Neural crest cell (in vitro differentiated cells): ENCODE measurements at regions not wholly inside any gene's neighbourhood (a gene's known extent, or its start where the extent isn't known, plus 50 kb on each side); places are given as distances from the start of the nearest gene placed in this dataset.

Experiments used
- DNase-seq: peaks from one replicate; pipeline ENCODE4 v3.0.0; 2021; ENCODE audit warnings: low read depth, mixed read lengths, low spot score
- H3K27ac Mint-ChIP-seq: one replicate; pipeline ENCODE4 v1.8.0; 2021; ENCODE audit warnings: mild to moderate bottlenecking, mixed read lengths; ENCODE audit not compliant: unreplicated experiment
- H3K27me3 Mint-ChIP-seq: 2 replicates; pipeline ENCODE4 v1.8.0; 2021; ENCODE audit warnings: low read depth, mild to moderate bottlenecking, mixed read lengths
- H3K36me3 Mint-ChIP-seq: 2 replicates; pipeline ENCODE4 v1.8.0; 2021; ENCODE audit warnings: low read depth, mild to moderate bottlenecking, mixed read lengths
- H3K4me1 Mint-ChIP-seq: 2 replicates; pipeline ENCODE4 v1.8.0; 2021; ENCODE audit warnings: mixed read lengths
- H3K4me3 Mint-ChIP-seq: one replicate; pipeline ENCODE4 v1.8.0; 2021; ENCODE audit warnings: mild to moderate bottlenecking, mixed read lengths
- H3K9me3 Mint-ChIP-seq: 2 replicates; pipeline ENCODE4 v1.8.0; 2021; ENCODE audit warnings: mixed read lengths
- CTCF ChIP-seq: fragments of 200-600 bp; sonication (generic); conservative IDR thresholded peaks from 2 replicates; pipeline ENCODE4 v1.5.0; 2021; ENCODE audit warnings: antibody characterized with exemption, mild to moderate bottlenecking

DNA sequence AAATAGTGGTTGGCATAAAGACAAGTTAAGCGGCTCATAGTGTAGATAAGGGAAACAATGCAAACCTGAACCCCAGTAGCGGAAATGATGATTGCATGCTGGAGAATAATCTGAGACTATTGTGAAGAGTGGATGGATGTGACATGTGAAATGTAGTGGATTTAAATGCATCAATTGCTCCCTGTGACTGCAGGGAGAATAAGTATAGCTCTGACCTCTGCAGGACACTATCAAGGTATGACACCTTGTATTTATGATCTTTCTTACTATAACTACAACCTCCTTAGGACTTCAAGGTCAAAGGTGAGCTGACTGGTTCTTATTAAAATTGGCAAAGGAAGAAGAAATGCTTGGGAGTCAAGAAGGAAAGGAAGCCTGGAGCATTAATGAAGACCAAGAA lies 285.6 kb downstream of the GRIN2B start:
- Mint-ChIP-seq H3K9me3 (peaks cover 7% of the 10 kb centered on the region), H3K4me1 (no peaks in the 10 kb centered on the region), H3K36me3 (no peaks in the 10 kb centered on the region), H3K27me3 (peaks cover 4% of the 10 kb centered on the region), H3K4me3 (no peak overlapping the region), H3K27ac (no peak overlapping the region)
- no peak for TF ChIP-seq CTCF
- DNase-seq: no peak

- TF ChIP-seq CTCF: no peak
- Mint-ChIP-seq H3K27ac (no peak overlapping the region), H3K4me1 (no peaks in the 10 kb centered on the region), H3K27me3 (peaks cover 7% of the 10 kb centered on the region), H3K9me3 (peaks cover 5% of the 10 kb centered on the region), H3K4me3 (no peak overlapping the region), H3K36me3 (no peaks in the 10 kb centered on the region)
- DNase-seq: no peak
Observed at GRCh38 chr12:13692332-13692731, 289.1 kb downstream of the GRIN2B start.

GRCh38 chr12:13691598-13691997 lies 289.8 kb downstream of the GRIN2B start:
- no peak for DNase-seq
- Mint-ChIP-seq H3K4me1 (no peaks in the 10 kb centered on the region), H3K27ac (no peak overlapping the region), H3K4me3 (no peak overlapping the region), H3K27me3 (peaks cover 7% of the 10 kb centered on the region), H3K36me3 (no peaks in the 10 kb centered on the region), H3K9me3 (peaks cover 5% of the 10 kb centered on the region)
- no peak for TF ChIP-seq CTCF

GRCh38 chr12:13687633-13688032 lies 293.8 kb downstream of the GRIN2B start:
- Mint-ChIP-seq H3K36me3 (no peaks in the 10 kb centered on the region), H3K27me3 (peaks cover 7% of the 10 kb centered on the region), H3K4me1 (no peaks in the 10 kb centered on the region), H3K4me3 (no peak overlapping the region), H3K27ac (no peak overlapping the region), H3K9me3 (no peaks in the 10 kb centered on the region)
- no peak for TF ChIP-seq CTCF
- DNase-seq: no peak

- no peaks in the 10 kb centered on the region for H3K9me3 Mint-ChIP-seq
- no peak overlapping the region for H3K27ac Mint-ChIP-seq
- H3K27me3 Mint-ChIP-seq: peaks cover 5% of the 10 kb centered on the region
- no peak overlapping the region for H3K4me3 Mint-ChIP-seq
- no peak for DNase-seq
- no peaks in the 10 kb centered on the region for H3K4me1 Mint-ChIP-seq
- no peak for TF ChIP-seq CTCF
- H3K36me3 Mint-ChIP-seq: no peaks in the 10 kb centered on the region
Observed at GRCh38 chr12:13686260-13686659, 295.1 kb downstream of the GRIN2B start.

DNA sequence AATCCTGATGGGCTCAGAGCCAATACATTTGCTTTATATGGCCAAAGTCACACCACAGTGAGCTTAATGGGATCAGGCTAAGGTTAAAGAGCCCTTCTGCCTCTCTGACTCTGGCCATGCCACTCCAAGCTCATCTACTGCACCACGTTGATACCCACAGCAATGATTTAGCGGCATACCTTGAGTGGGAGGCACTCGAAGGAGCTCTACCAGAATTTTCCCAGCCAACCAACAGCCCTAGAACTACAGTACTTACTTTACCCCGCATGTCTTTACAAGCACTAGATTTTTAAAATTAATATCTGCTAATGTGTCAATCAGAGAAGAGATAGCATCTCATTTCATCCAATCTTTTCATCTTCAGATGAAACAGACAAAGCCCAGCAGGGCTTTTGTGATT lies 300.5 kb downstream of the GRIN2B start:
- TF ChIP-seq CTCF: no peak
- Mint-ChIP-seq H3K27ac (no peak overlapping the region), H3K27me3 (peaks cover 4% of the 10 kb centered on the region), H3K36me3 (no peaks in the 10 kb centered on the region), H3K9me3 (peaks cover 4% of the 10 kb centered on the region), H3K4me1 (no peaks in the 10 kb centered on the region), H3K4me3 (no peak overlapping the region)
- DNase-seq: no peak
